OCI-LY1 (cell line): ENCODE measurements at regions not wholly inside any gene's neighbourhood (a gene's known extent, or its start where the extent isn't known, plus 50 kb on each side); places are given as distances from the start of the nearest gene placed in this dataset.

Source experiments
- H2AFZ ChIP-seq: fragments of 200-600 bp; sonication (generic), shearing (Covaris generic); 2 replicates; pipeline ENCODE4 v1.6.0; 2014; ENCODE audit warnings: antibody characterized with exemption, mild to moderate bottlenecking, low read length
- H3F3A ChIP-seq: fragments of 200-600 bp; sonication (generic), shearing (Covaris generic); 2 replicates; pipeline ENCODE4 v1.6.0; 2014; ENCODE audit warnings: mild to moderate bottlenecking, antibody characterized with exemption, low read length, moderate library complexity; ENCODE audit not compliant: insufficient read depth
- H3K27ac ChIP-seq: fragments of 200-600 bp; sonication (generic); 2 replicates; pipeline ENCODE4 v1.5.1; 2014; ENCODE audit warnings: low read length, mixed run types, mild to moderate bottlenecking, low read depth; ENCODE audit not compliant: poor library complexity, severe bottlenecking
- H3K27me3 ChIP-seq: fragments of 200-600 bp; sonication (generic); 2 replicates; pipeline ENCODE4 v1.6.0; 2014; ENCODE audit warnings: antibody characterized with exemption, mild to moderate bottlenecking, low read length, moderate library complexity; ENCODE audit not compliant: insufficient read depth
- H3K36me3 ChIP-seq: fragments of 200-600 bp; sonication (generic); 2 replicates; pipeline ENCODE4 v1.6.1; 2014; ENCODE audit warnings: mild to moderate bottlenecking, antibody characterized with exemption, low read length, moderate library complexity, mixed read lengths; ENCODE audit not compliant: insufficient read depth
- H3K4me1 ChIP-seq: fragments of 200-600 bp; sonication (generic); 2 replicates; pipeline ENCODE4 v1.5.1; 2014; ENCODE audit warnings: mild to moderate bottlenecking, low read length, moderate library complexity; ENCODE audit not compliant: insufficient read depth, severe bottlenecking
- H3K4me2 ChIP-seq: fragments of 200-600 bp; sonication (generic), shearing (Covaris generic); 2 replicates; pipeline ENCODE4 v1.6.1; 2014; ENCODE audit warnings: low read length
- H3K4me3 ChIP-seq: fragments of 200-600 bp; sonication (generic); 2 replicates; pipeline ENCODE4 v1.5.1; 2014; ENCODE audit warnings: low read length, low read depth, mild to moderate bottlenecking, mixed read lengths; ENCODE audit not compliant: poor library complexity, severe bottlenecking
- H3K79me2 ChIP-seq: fragments of 200-600 bp; shearing (Covaris generic); 2 replicates; pipeline ENCODE4 v1.6.1; 2016; ENCODE audit warnings: mixed run types, low read length, mixed read lengths; ENCODE audit not compliant: insufficient read depth
- H3K9ac ChIP-seq: fragments of 200-600 bp; sonication (generic), shearing (Covaris generic); 2 replicates; pipeline ENCODE4 v1.6.1; 2014; ENCODE audit warnings: mild to moderate bottlenecking, low read length, mixed read lengths
- H3K9me2 ChIP-seq: fragments of 200-600 bp; sonication (generic), shearing (Covaris generic); 2 replicates; pipeline ENCODE4 v1.6.1; 2014; ENCODE audit warnings: low read depth, mild to moderate bottlenecking, low read length, mixed read lengths
- H3K9me3 ChIP-seq: fragments of 200-600 bp; shearing (Covaris generic); 2 replicates; pipeline ENCODE4 v1.6.1; 2014; ENCODE audit warnings: low read length, mixed read lengths
- H4K20me1 ChIP-seq: fragments of 200-600 bp; sonication (generic), shearing (Covaris generic); 2 replicates; pipeline ENCODE4 v1.6.0; 2016; ENCODE audit warnings: mild to moderate bottlenecking, low read length; ENCODE audit not compliant: insufficient read depth
- EZH2 ChIP-seq: fragments of 200-600 bp; sonication (generic), shearing (Covaris generic); IDR thresholded peaks from 2 replicates; pipeline ENCODE4 v1.8.0; 2017; ENCODE audit warnings: borderline replicate concordance, mixed run types, mild to moderate bottlenecking, antibody characterized with exemption, low read length, moderate library complexity, mixed read lengths
- TF ChIP-seq, protein P1 (sequence below): fragments of 200-600 bp; sonication (generic), shearing (Covaris generic); IDR thresholded peaks from 2 replicates; pipeline ENCODE4 v1.5.1; 2017; ENCODE audit warnings: mild to moderate bottlenecking, antibody characterized with exemption, low read length, moderate library complexity, mixed read lengths

DNA sequence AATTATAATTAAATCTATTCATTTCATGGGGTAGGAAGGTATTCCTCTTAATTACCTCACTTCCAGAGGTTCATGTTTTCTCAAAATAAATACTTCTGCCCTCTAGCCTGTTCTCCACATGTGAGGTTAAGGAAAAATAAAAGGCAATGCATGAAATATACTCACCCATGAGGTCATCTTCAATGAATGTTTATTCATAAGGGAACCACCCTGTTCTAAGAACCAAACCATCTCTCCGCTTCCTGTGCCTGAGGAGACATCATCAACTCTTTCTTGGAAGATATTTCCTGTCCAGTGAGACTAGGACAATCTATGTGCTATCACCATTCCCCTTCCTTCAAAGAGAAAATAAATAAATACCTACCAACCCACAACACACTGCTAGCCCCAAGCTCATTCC is 513.7 kb upstream of the PLXNA2 start:
- H4K20me1 ChIP-seq, result no peaks in the 10 kb centered on the region
- H3K9ac ChIP-seq, result no peak overlapping the region
- no peak overlapping the region for H2AFZ ChIP-seq

DNA sequence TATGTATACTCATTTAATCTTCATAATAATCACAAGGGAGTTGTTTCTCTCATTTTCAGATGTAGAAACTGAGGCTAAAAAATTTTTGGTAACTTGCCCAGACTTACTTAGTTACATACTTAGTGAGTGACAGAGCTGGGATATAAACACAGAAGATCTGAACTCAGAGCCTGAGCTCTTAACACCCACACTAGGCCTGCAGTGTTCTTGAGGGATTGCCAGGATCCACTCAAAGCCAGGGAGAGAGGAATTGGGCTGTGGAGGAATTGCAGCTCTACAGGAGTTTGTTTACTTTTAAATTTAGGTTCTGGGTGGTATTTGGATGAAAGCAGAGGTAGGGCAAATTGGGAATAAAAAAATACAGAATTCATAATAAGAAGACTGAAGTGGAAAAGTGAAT is 515.1 kb upstream of the PLXNA2 start:
- Histone ChIP-seq H3K9ac (no peak overlapping the region), H3K36me3 (no peaks in the 10 kb centered on the region), H3K27ac (no peak overlapping the region), H3K4me3 (no peak overlapping the region), H4K20me1 (no peaks in the 10 kb centered on the region), H3K4me1 (no peaks in the 10 kb centered on the region), H3K79me2 (no peaks in the 10 kb centered on the region), H3K4me2 (no peak overlapping the region), H3K27me3 (no peaks in the 10 kb centered on the region), H3F3A (no peaks in the 10 kb centered on the region), H3K9me3 (no peaks in the 10 kb centered on the region), H2AFZ (no peak overlapping the region), H3K9me2 (no peaks in the 10 kb centered on the region)
- no peak for TF ChIP-seq EZH2
- TF ChIP-seq, protein P1, sequence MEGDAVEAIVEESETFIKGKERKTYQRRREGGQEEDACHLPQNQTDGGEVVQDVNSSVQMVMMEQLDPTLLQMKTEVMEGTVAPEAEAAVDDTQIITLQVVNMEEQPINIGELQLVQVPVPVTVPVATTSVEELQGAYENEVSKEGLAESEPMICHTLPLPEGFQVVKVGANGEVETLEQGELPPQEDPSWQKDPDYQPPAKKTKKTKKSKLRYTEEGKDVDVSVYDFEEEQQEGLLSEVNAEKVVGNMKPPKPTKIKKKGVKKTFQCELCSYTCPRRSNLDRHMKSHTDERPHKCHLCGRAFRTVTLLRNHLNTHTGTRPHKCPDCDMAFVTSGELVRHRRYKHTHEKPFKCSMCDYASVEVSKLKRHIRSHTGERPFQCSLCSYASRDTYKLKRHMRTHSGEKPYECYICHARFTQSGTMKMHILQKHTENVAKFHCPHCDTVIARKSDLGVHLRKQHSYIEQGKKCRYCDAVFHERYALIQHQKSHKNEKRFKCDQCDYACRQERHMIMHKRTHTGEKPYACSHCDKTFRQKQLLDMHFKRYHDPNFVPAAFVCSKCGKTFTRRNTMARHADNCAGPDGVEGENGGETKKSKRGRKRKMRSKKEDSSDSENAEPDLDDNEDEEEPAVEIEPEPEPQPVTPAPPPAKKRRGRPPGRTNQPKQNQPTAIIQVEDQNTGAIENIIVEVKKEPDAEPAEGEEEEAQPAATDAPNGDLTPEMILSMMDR, result no peak

More for the DNA sequence above, 513.7 kb upstream of the PLXNA2 start:
- no peak overlapping the region for H3K4me3 ChIP-seq
- H3F3A ChIP-seq, result no peaks in the 10 kb centered on the region
- no peaks in the 10 kb centered on the region for H3K27me3 ChIP-seq
- no peak for TF ChIP-seq EZH2
- TF ChIP-seq, protein P1, result no peak
- no peaks in the 10 kb centered on the region for H3K79me2 ChIP-seq
- no peaks in the 10 kb centered on the region for H3K36me3 ChIP-seq
- H3K4me2 ChIP-seq, result no peak overlapping the region
- H3K9me2 ChIP-seq, result no peaks in the 10 kb centered on the region
- H3K27ac ChIP-seq, result no peak overlapping the region
- no peaks in the 10 kb centered on the region for H3K9me3 ChIP-seq
- no peaks in the 10 kb centered on the region for H3K4me1 ChIP-seq

DNA sequence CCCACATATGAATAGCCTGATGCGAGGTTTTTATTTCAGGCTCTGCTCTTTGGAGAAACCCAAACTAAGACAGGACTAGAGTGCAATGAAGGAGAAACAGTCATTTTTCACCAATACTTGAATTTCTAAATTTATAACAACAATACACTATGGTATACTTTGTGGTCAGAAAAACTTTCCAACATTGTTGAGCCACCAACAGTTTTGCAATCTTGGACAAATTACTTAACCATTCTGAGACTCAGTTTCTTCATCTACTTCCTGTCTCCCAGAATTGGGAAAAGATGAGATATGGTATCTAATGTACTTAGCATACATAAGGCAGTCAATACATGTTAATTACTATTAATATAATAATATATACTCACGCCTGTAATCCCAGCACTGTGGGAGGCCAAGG is 519.8 kb upstream of the PLXNA2 start:
- no peak overlapping the region for H3K9ac ChIP-seq
- no peak overlapping the region for H3K27ac ChIP-seq
- no peaks in the 10 kb centered on the region for H3K9me2 ChIP-seq
- H3K4me2 ChIP-seq, result no peak overlapping the region
- no peaks in the 10 kb centered on the region for H3K36me3 ChIP-seq
- H3K4me3 ChIP-seq, result no peak overlapping the region
- no peaks in the 10 kb centered on the region for H3K79me2 ChIP-seq
- H3K27me3 ChIP-seq, result no peaks in the 10 kb centered on the region
- no peaks in the 10 kb centered on the region for H4K20me1 ChIP-seq
- no peaks in the 10 kb centered on the region for H3K9me3 ChIP-seq
- H2AFZ ChIP-seq, result no peak overlapping the region
- no peaks in the 10 kb centered on the region for H3F3A ChIP-seq
- TF ChIP-seq, protein P1, result no peak
- no peak for TF ChIP-seq EZH2
- H3K4me1 ChIP-seq, result no peaks in the 10 kb centered on the region
